ENCODE measurements at regions not wholly inside any gene's neighbourhood (a gene's known extent, or its start where the extent isn't known, plus 50 kb on each side); places are given as distances from the start of the nearest gene placed in this dataset.

DNA sequence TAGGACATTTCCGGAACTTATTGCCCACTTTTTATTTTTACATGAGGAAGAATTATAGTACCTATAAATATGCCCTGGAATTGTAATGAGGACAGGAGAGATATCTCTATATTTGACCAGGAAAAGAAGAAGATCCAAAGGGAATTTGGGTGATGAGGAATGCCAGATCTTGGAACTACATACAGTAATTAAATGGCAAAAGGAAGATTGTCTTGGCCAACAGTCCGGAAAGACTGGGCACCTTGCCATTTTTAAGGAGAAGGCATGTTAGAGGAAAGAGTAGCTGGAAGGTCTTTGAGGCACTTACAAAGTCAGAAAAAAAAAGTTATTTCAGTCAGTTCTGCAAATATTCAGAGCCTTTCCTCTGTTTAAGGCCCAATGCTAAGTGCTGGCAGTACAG lies 616.4 kb downstream of the MED13L start:
- Histone ChIP-seq H4K8ac (ENCODE audit: extremely low read depth, insufficient read depth, low read length) (no peak overlapping the region), H3K9ac (replicated peaks in 1 of 4; ENCODE audit: extremely low read depth in 1 of 4, low read depth in 3 of 4, low read length in 3 of 4) (no peak overlapping the region), H2AK5ac (ENCODE audit: low read depth, low read length) (no peak overlapping the region), H4K20me1 (replicated peaks in 1 of 2; ENCODE audit: control insufficient read depth in 1 of 2, insufficient read depth in 2 of 2, low read length in 2 of 2) (no peaks in the 10 kb centered on the region), H2BK15ac (ENCODE audit: low read length) (no peak overlapping the region), H3K4me3 (ENCODE audit: extremely low read depth in 1 of 4, insufficient read depth in 2 of 4, low read depth in 3 of 4, low read length in 4 of 4) (no peak overlapping the region), H2BK5ac (ENCODE audit: low read depth, low read length) (no peak overlapping the region), H3K4me2 (ENCODE audit: insufficient read depth in 1 of 2, low read depth in 2 of 2, low read length in 2 of 2) (no peak overlapping the region), H2BK120ac (replicated peaks; ENCODE audit: low read depth, low read length) (no peak overlapping the region), H3K36me3 (ENCODE audit: control insufficient read depth in 2 of 4, insufficient read depth in 4 of 4, low read length in 3 of 4) (no peaks in the 10 kb centered on the region), H2BK12ac (ENCODE audit: low read depth, low read length) (no peak overlapping the region), H4K5ac (ENCODE audit: insufficient read length, low read depth, low read length) (no peak overlapping the region), H3K4ac (replicated peaks; ENCODE audit: insufficient read length, low read depth, low read length) (no peak overlapping the region), H3K18ac (ENCODE audit: extremely low read depth, low read length) (no peak overlapping the region), H4K91ac (replicated peaks; ENCODE audit: insufficient read length, low read length) (no peak overlapping the region), H3K23me2 (ENCODE audit: low read depth, low read length) (no peaks in the 10 kb centered on the region), H3K27ac (ENCODE audit: low read depth, low read length) (no peak overlapping the region), H2BK20ac (ENCODE audit: low read length) (no peak overlapping the region), H3K23ac (ENCODE audit: insufficient read length) (no peak overlapping the region), H3K9me3 (ENCODE audit: insufficient read depth in 2 of 2, low read depth in 1 of 2, low read length in 1 of 2) (no peaks in the 10 kb centered on the region), H3K14ac (ENCODE audit: insufficient read length) (no peak overlapping the region), H3K56ac (replicated peaks; ENCODE audit: insufficient read length, low read depth, low read length) (no peak overlapping the region), H3K27me3 (replicated peaks in 1 of 4; ENCODE audit: control insufficient read depth in 3 of 4, extremely low read depth in 1 of 4, insufficient read depth in 3 of 4, low read length in 3 of 4) (no peaks in the 10 kb centered on the region), H3K79me2 (ENCODE audit: control insufficient read depth in 1 of 2, insufficient read depth in 2 of 2, low read length in 2 of 2) (no peaks in the 10 kb centered on the region), H2AFZ (ENCODE audit: low read length) (no peak overlapping the region), H3K4me1 (replicated peaks in 1 of 4; ENCODE audit: control insufficient read depth in 3 of 4, insufficient read depth in 4 of 4, low read length in 3 of 4) (no peaks in the 10 kb centered on the region), H3K79me1 (ENCODE audit: low read depth, low read length) (no peaks in the 10 kb centered on the region)
- CTCF ChIA-PET (ENCODE audit: partially characterized antibody) = no interaction called here
- DNase-seq (ENCODE audit: low read depth in 1 of 2, low spot score in 2 of 2) (no peak), FAIRE-seq (no peak)
- WGBS, 2 experiments (ENCODE audit: extremely low coverage in 1 of 2, insufficient coverage in 1 of 2, insufficient read length in 1 of 2, insufficient replicate concordance in 2 of 2, low coverage in 1 of 2, low lambda C conversion rate in 2 of 2, missing lambda C conversion rate in 1 of 2) = 94% methylated on average over 2 of the region's 2 CpGs; no CpG with 5 or more reads in 1 of the 2 experiments
- POLR2A ChIA-PET (ENCODE audit: partially characterized antibody) = no interaction called here
- no peak for TF ChIP-seq SRF (IDR thresholded peaks at IDR 0.05; ENCODE audit: low read depth, low read length)
- no peak for TF ChIP-seq TBP (IDR thresholded peaks at IDR 0.05; ENCODE audit: low read depth, low read length)
- TF ChIP-seq, protein P1, sequence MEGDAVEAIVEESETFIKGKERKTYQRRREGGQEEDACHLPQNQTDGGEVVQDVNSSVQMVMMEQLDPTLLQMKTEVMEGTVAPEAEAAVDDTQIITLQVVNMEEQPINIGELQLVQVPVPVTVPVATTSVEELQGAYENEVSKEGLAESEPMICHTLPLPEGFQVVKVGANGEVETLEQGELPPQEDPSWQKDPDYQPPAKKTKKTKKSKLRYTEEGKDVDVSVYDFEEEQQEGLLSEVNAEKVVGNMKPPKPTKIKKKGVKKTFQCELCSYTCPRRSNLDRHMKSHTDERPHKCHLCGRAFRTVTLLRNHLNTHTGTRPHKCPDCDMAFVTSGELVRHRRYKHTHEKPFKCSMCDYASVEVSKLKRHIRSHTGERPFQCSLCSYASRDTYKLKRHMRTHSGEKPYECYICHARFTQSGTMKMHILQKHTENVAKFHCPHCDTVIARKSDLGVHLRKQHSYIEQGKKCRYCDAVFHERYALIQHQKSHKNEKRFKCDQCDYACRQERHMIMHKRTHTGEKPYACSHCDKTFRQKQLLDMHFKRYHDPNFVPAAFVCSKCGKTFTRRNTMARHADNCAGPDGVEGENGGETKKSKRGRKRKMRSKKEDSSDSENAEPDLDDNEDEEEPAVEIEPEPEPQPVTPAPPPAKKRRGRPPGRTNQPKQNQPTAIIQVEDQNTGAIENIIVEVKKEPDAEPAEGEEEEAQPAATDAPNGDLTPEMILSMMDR (IDR thresholded peaks at IDR 0.05; ENCODE audit: control extremely low read depth in 1 of 3, insufficient read depth in 1 of 3, low read depth in 1 of 3, low read length in 3 of 3) = no peak
- TF ChIP-seq CTBP2 (IDR thresholded peaks at IDR 0.05; ENCODE audit: borderline replicate concordance, insufficient read depth, insufficient read length, low read length) = no peak
- TF ChIP-seq RNF2 (IDR thresholded peaks at IDR 0.05; ENCODE audit: borderline replicate concordance, low read depth, low read length, missing control alignments, poor library complexity, severe bottlenecking) = no peak
- TF ChIP-seq SIX5 (IDR thresholded peaks at IDR 0.05; ENCODE audit: low read depth, low read length) = no peak
- no peak for TF ChIP-seq JUN (IDR thresholded peaks at IDR 0.05; ENCODE audit: low read depth, low read length)

Data from H1 (cell line).